ENCODE measurements at regions not wholly inside any gene's neighbourhood (a gene's known extent, or its start where the extent isn't known, plus 50 kb on each side); places are given as distances from the start of the nearest gene placed in this dataset.

DNA sequence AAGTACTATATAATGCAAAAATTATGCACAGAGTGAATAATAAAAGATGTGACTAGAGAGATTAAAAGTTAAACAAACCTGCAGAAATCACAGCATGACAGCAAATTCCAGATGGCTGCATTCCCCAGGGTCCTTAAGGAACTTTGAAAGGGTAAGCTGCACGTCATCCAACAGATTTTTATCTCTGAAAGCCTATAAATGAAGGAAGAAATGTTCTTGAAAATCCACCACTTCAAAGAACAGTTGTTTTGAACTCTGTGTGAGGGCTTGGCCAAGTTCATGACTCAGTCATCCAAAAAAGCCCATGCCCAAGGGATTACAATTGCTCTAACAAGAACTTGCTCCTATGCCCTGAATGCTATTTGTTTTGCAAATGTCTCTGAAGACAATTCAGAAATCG lies 603.6 kb downstream of the PLOD2 start:
- H3K14ac ChIP-seq (ENCODE audit: low read length in 2 of 2), result no peak overlapping the region
- no peak overlapping the region for H3K23ac ChIP-seq (ENCODE audit: low read length in 2 of 2)
- H4K8ac ChIP-seq (ENCODE audit: low read length), result no peak overlapping the region
- no peaks in the 10 kb centered on the region for H3K36me3 ChIP-seq (ENCODE audit: control insufficient read depth in 1 of 2, insufficient read depth in 2 of 2, low read depth in 1 of 2, low read length in 2 of 2)
- H3K9me3 ChIP-seq (ENCODE audit: control insufficient read depth, low read length), result peaks cover 14% of the 10 kb centered on the region
- no peak overlapping the region for H3K18ac ChIP-seq (ENCODE audit: low read depth in 1 of 2, low read length in 2 of 2)
- no peak overlapping the region for H3K27ac ChIP-seq (ENCODE audit: low read length, poor library complexity, severe bottlenecking)
- no peak overlapping the region for H3K4me3 ChIP-seq (ENCODE audit: insufficient read depth in 1 of 2, low read depth in 1 of 2, low read length in 2 of 2)
- no peak overlapping the region for H4K91ac ChIP-seq (ENCODE audit: low read length)
- WGBS, result 50% methylated on average over 1 of the region's 2 CpGs
- H3K27me3 ChIP-seq (ENCODE audit: control insufficient read depth in 1 of 2, insufficient read depth in 1 of 2, low read length in 2 of 2), result no peaks in the 10 kb centered on the region
- H3K4me2 ChIP-seq (ENCODE audit: low read length, poor library complexity, severe bottlenecking), result no peak overlapping the region
- no peak overlapping the region for H2BK5ac ChIP-seq (ENCODE audit: low read depth, low read length, poor library complexity, severe bottlenecking)
- no peak overlapping the region for H3K4ac ChIP-seq (ENCODE audit: low read depth in 1 of 2, low read length in 2 of 2)
- no peaks in the 10 kb centered on the region for H3K79me1 ChIP-seq (replicated peaks; ENCODE audit: low read length, poor library complexity, severe bottlenecking)
- H2AFZ ChIP-seq (ENCODE audit: low read depth, low read length), result no peak overlapping the region
- H2BK15ac ChIP-seq (ENCODE audit: low read depth, poor library complexity, severe bottlenecking), result no peak overlapping the region
- no peaks in the 10 kb centered on the region for H3K4me1 ChIP-seq (ENCODE audit: control insufficient read depth, insufficient read depth, low read depth, low read length)
- H3K9ac ChIP-seq (ENCODE audit: low read length), result no peak overlapping the region
- H2AK5ac ChIP-seq (ENCODE audit: low read length, severe bottlenecking), result no peak overlapping the region
- no peak overlapping the region for H2BK120ac ChIP-seq (ENCODE audit: low read depth, low read length)
- DNase-seq, result peak; percentile 68
- no peak overlapping the region for H2BK12ac ChIP-seq (ENCODE audit: low read length in 2 of 2)

DNA sequence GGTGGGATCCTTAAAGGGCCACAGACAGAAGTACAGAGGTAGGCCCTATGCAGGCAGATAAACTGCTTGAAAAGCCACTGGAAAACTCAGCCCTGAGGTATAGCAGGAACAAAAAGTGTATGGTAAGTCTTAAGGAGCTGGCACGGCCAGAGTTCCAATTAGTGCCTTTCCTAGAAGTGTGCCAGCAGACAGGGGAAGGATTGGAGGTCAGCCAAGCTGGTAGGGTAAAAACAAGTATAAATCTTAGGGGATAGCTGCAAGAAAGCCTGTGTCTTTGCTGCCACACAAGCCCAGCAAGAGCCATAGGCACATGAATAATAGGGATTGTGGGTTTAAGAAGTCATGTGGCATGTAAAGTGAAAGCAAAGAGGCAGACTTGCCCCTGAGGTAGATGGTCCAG lies 582.5 kb downstream of the PLOD2 start:
- 82% methylated on average over 1 of the region's 1 CpG for WGBS
- H2BK12ac ChIP-seq (ENCODE audit: low read length in 2 of 2), result no peak overlapping the region

DNA sequence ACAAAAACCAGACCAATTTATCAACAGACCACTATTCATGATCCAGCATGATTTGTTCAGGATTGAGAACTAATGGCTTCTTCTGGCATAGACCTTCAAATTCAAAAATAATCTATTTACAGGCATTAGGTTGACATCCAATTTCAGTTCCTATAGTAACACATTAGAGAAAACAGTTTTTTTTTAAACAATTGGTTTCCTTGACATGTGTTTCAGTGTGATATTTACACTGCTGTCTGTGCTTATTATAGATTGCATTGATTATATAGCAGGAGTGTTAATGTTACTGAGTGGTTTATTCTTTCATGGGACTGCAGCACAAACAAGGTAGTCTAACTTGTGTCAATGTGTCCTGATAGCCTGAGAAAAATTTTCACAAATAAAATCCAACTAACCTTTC lies 579.3 kb downstream of the PLOD2 start:
- Histone ChIP-seq H3K27me3 (ENCODE audit: control insufficient read depth in 1 of 2, insufficient read depth in 1 of 2, low read length in 2 of 2) (no peaks in the 10 kb centered on the region), H2BK12ac (ENCODE audit: low read length in 2 of 2) (no peak overlapping the region), H3K4me2 (ENCODE audit: low read length, poor library complexity, severe bottlenecking) (no peak overlapping the region), H2AFZ (ENCODE audit: low read depth, low read length) (no peak overlapping the region), H2BK120ac (ENCODE audit: low read depth, low read length) (no peak overlapping the region), H3K4me1 (ENCODE audit: control insufficient read depth, insufficient read depth, low read depth, low read length) (no peaks in the 10 kb centered on the region), H2BK15ac (ENCODE audit: low read depth, poor library complexity, severe bottlenecking) (no peak overlapping the region), H3K4ac (ENCODE audit: low read depth in 1 of 2, low read length in 2 of 2) (no peak overlapping the region), H3K18ac (ENCODE audit: low read depth in 1 of 2, low read length in 2 of 2) (no peak overlapping the region), H2BK5ac (ENCODE audit: low read depth, low read length, poor library complexity, severe bottlenecking) (no peak overlapping the region), H3K9me3 (ENCODE audit: control insufficient read depth, low read length) (no peaks in the 10 kb centered on the region), H2AK5ac (ENCODE audit: low read length, severe bottlenecking) (no peak overlapping the region), H3K23ac (ENCODE audit: low read length in 2 of 2) (no peak overlapping the region), H3K79me1 (replicated peaks; ENCODE audit: low read length, poor library complexity, severe bottlenecking) (no peaks in the 10 kb centered on the region), H3K14ac (ENCODE audit: low read length in 2 of 2) (no peak overlapping the region), H4K91ac (ENCODE audit: low read length) (no peak overlapping the region), H3K27ac (ENCODE audit: low read length, poor library complexity, severe bottlenecking) (no peak overlapping the region), H3K4me3 (ENCODE audit: insufficient read depth in 1 of 2, low read depth in 1 of 2, low read length in 2 of 2) (no peak overlapping the region), H3K9ac (ENCODE audit: low read length) (no peak overlapping the region), H3K36me3 (ENCODE audit: control insufficient read depth in 1 of 2, insufficient read depth in 2 of 2, low read depth in 1 of 2, low read length in 2 of 2) (no peaks in the 10 kb centered on the region), H4K8ac (ENCODE audit: low read length) (no peak overlapping the region)
- no peak for DNase-seq

More for the DNA sequence above, 582.5 kb downstream of the PLOD2 start:
- Histone ChIP-seq H3K18ac (ENCODE audit: low read depth in 1 of 2, low read length in 2 of 2) (no peak overlapping the region), H3K79me1 (replicated peaks; ENCODE audit: low read length, poor library complexity, severe bottlenecking) (no peaks in the 10 kb centered on the region), H3K9me3 (ENCODE audit: control insufficient read depth, low read length) (no peaks in the 10 kb centered on the region), H2AK5ac (ENCODE audit: low read length, severe bottlenecking) (no peak overlapping the region), H3K27ac (ENCODE audit: low read length, poor library complexity, severe bottlenecking) (no peak overlapping the region), H3K4me3 (ENCODE audit: insufficient read depth in 1 of 2, low read depth in 1 of 2, low read length in 2 of 2) (no peak overlapping the region), H4K8ac (ENCODE audit: low read length) (no peak overlapping the region), H2BK15ac (ENCODE audit: low read depth, poor library complexity, severe bottlenecking) (no peak overlapping the region), H3K4me1 (ENCODE audit: control insufficient read depth, insufficient read depth, low read depth, low read length) (no peaks in the 10 kb centered on the region), H3K23ac (ENCODE audit: low read length in 2 of 2) (no peak overlapping the region), H2BK120ac (ENCODE audit: low read depth, low read length) (no peak overlapping the region), H3K14ac (ENCODE audit: low read length in 2 of 2) (no peak overlapping the region), H3K9ac (ENCODE audit: low read length) (no peak overlapping the region), H3K27me3 (ENCODE audit: control insufficient read depth in 1 of 2, insufficient read depth in 1 of 2, low read length in 2 of 2) (no peaks in the 10 kb centered on the region), H3K4me2 (ENCODE audit: low read length, poor library complexity, severe bottlenecking) (no peak overlapping the region), H2AFZ (ENCODE audit: low read depth, low read length) (no peak overlapping the region), H4K91ac (ENCODE audit: low read length) (no peak overlapping the region), H3K36me3 (ENCODE audit: control insufficient read depth in 1 of 2, insufficient read depth in 2 of 2, low read depth in 1 of 2, low read length in 2 of 2) (no peaks in the 10 kb centered on the region), H2BK5ac (ENCODE audit: low read depth, low read length, poor library complexity, severe bottlenecking) (no peak overlapping the region), H3K4ac (ENCODE audit: low read depth in 1 of 2, low read length in 2 of 2) (no peak overlapping the region)
- no peak for DNase-seq

DNA sequence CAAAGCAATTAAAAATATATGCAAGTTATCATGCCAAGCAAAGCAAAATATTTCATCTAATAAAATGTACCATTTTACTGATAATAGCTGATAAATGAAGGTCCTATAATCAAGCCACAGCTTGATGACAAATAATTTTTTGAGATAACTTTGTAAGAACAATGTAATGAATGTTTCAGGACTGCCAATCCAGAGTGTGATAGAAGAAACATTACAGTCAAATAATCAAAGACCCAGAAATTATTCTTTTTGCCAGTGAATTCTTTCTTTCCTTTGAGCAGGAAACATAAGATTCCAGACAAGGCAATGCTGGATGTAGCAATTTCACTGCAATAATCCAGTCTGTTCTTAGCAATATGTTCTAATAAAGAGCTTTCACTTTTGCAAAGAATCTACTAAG lies 556.1 kb downstream of the PLOD2 start:
- H4K91ac ChIP-seq (ENCODE audit: low read length), result no peak overlapping the region
- H3K4ac ChIP-seq (ENCODE audit: low read depth in 1 of 2, low read length in 2 of 2), result no peak overlapping the region
- no peak overlapping the region for H2BK12ac ChIP-seq (ENCODE audit: low read length in 2 of 2)
- H3K36me3 ChIP-seq (ENCODE audit: control insufficient read depth in 1 of 2, insufficient read depth in 2 of 2, low read depth in 1 of 2, low read length in 2 of 2), result no peaks in the 10 kb centered on the region
- no peak overlapping the region for H3K4me3 ChIP-seq (ENCODE audit: insufficient read depth in 1 of 2, low read depth in 1 of 2, low read length in 2 of 2)
- H3K14ac ChIP-seq (ENCODE audit: low read length in 2 of 2), result no peak overlapping the region
- DNase-seq, result no peak
- H3K4me1 ChIP-seq (ENCODE audit: control insufficient read depth, insufficient read depth, low read depth, low read length), result no peaks in the 10 kb centered on the region
- no peak overlapping the region for H3K9ac ChIP-seq (ENCODE audit: low read length)
- H4K8ac ChIP-seq (ENCODE audit: low read length), result no peak overlapping the region
- H3K79me1 ChIP-seq (replicated peaks; ENCODE audit: low read length, poor library complexity, severe bottlenecking), result no peaks in the 10 kb centered on the region
- H3K27ac ChIP-seq (ENCODE audit: low read length, poor library complexity, severe bottlenecking), result no peak overlapping the region
- H2BK15ac ChIP-seq (ENCODE audit: low read depth, poor library complexity, severe bottlenecking), result no peak overlapping the region
- no peak overlapping the region for H2BK5ac ChIP-seq (ENCODE audit: low read depth, low read length, poor library complexity, severe bottlenecking)
- H2AFZ ChIP-seq (ENCODE audit: low read depth, low read length), result no peak overlapping the region
- no peak overlapping the region for H3K23ac ChIP-seq (ENCODE audit: low read length in 2 of 2)
- no peak overlapping the region for H3K4me2 ChIP-seq (ENCODE audit: low read length, poor library complexity, severe bottlenecking)
- H2AK5ac ChIP-seq (ENCODE audit: low read length, severe bottlenecking), result no peak overlapping the region
- H3K9me3 ChIP-seq (ENCODE audit: control insufficient read depth, low read length), result no peaks in the 10 kb centered on the region
- no peak overlapping the region for H3K18ac ChIP-seq (ENCODE audit: low read depth in 1 of 2, low read length in 2 of 2)
- H2BK120ac ChIP-seq (ENCODE audit: low read depth, low read length), result no peak overlapping the region
- H3K27me3 ChIP-seq (ENCODE audit: control insufficient read depth in 1 of 2, insufficient read depth in 1 of 2, low read length in 2 of 2), result no peaks in the 10 kb centered on the region
